ENCODE measurements at regions not wholly inside any gene's neighbourhood (a gene's known extent, or its start where the extent isn't known, plus 50 kb on each side); places are given as distances from the start of the nearest gene placed in this dataset.

- FAIRE-seq (no peak), ATAC-seq (no peak), DNase-seq (ENCODE audit: low read depth in 1 of 2, low spot score in 1 of 2) (no peak)
- no peaks in the 10 kb centered on the region for H3K4me1 ChIP-seq
- CTCF ChIA-PET: no interaction called here
- H3K4me3 ChIP-seq: no peak overlapping the region
- H3K27ac ChIP-seq: no peak overlapping the region
- H3K4me2 ChIP-seq: no peak overlapping the region
- POLR2A ChIA-PET: no interaction called here
- WGBS (ENCODE audit: missing lambda C conversion rate): 68% methylated on average over 6 of the region's 6 CpGs
- no peak for TF ChIP-seq NR3C1 (IDR thresholded peaks at IDR 0.05)
- TF ChIP-seq ZFP36 (IDR thresholded peaks at IDR 0.05; ENCODE audit: borderline replicate concordance, partially characterized antibody): no peak
- no peak for TF ChIP-seq ELK1 (IDR thresholded peaks at IDR 0.05; ENCODE audit: low read depth, low read length)
- no peaks in the 10 kb centered on the region for H3K9me3 ChIP-seq
These were observed 124.7 kb downstream of the FOXL1 start for GRCh38 chr16:86702824-86703588.

GRCh38 chr16:86704516-86704915 lies 126.2 kb downstream of the FOXL1 start:
- no peaks in the 10 kb centered on the region for H3K9me3 ChIP-seq
- no peak overlapping the region for H3K4me3 ChIP-seq
- FAIRE-seq: no peak
- no peak overlapping the region for H3K4me2 ChIP-seq
- ATAC-seq: no peak
- WGBS (ENCODE audit: missing lambda C conversion rate): 63% methylated on average over 8 of the region's 8 CpGs
- CTCF ChIA-PET: interaction anchor here (1.0 to 1.5 kb wide), 2 partner anchors 57 to 106 kb away, joined by 3 to 4 read pairs; no protein-coding TSS in a partner anchor
- no peak for DNase-seq (ENCODE audit: low read depth in 1 of 2, low spot score in 1 of 2)
- POLR2A ChIA-PET: no interaction called here
- H3K4me1 ChIP-seq: no peaks in the 10 kb centered on the region
- TF ChIP-seq HDAC2 (IDR thresholded peaks at IDR 0.05) (no peak), POLR2A (IDR thresholded peaks at IDR 0.05; ENCODE audit: low read length) (no peak), BCL3 (IDR thresholded peaks at IDR 0.05) (no peak), RFX5 (IDR thresholded peaks at IDR 0.05) (no peak), TFCP2L1 (CRISPR knock-in tag; IDR thresholded peaks at IDR 0.05) (no peak), MAX (IDR thresholded peaks at IDR 0.05) (no peak), JUN (IDR thresholded peaks at IDR 0.05) (no peak), ZFP36 (IDR thresholded peaks at IDR 0.05; ENCODE audit: borderline replicate concordance, partially characterized antibody) (no peak), MAZ (IDR thresholded peaks at IDR 0.05; ENCODE audit: borderline replicate concordance, low read depth, low read length) (no peak), ATOH8 (CRISPR knock-in tag; IDR thresholded peaks at IDR 0.05; ENCODE audit: low read depth) (no peak), ZSCAN20 (CRISPR knock-in tag; IDR thresholded peaks at IDR 0.05) (no peak), PBX3 (IDR thresholded peaks at IDR 0.05) (no peak), GATA3 (IDR thresholded peaks at IDR 0.05; ENCODE audit: borderline replicate concordance) (no peak), EP300 (IDR thresholded peaks at IDR 0.05) (no peak), RAD21 (conservative IDR thresholded peaks at IDR 0.05 in 1 of 2, IDR thresholded peaks at IDR 0.05 in 1 of 2) (no peak), CTCF (IDR thresholded peaks at IDR 0.05) (no peak), CHD4 (IDR thresholded peaks at IDR 0.05; ENCODE audit: borderline replicate concordance) (no peak), EHMT2 (IDR thresholded peaks at IDR 0.05; ENCODE audit: low read depth) (no peak)
- no peak overlapping the region for H3K27ac ChIP-seq

Measured in A549 (cell line).